Left lung (tissue), 4 donors: ENCODE measurements at regions not wholly inside any gene's neighbourhood (a gene's known extent, or its start where the extent isn't known, plus 50 kb on each side); places are given as distances from the start of the nearest gene placed in this dataset.

Source experiments
- ATAC-seq: fragments of 200-7000 bp; cut with Tn5 transposase; one replicate; pipeline ENCODE4 v1.9.1; 2020; ENCODE audit warnings: moderate library complexity
- DNase-seq, 4 donors: peaks; one replicate each; pipeline ENCODE4 v3.0.0-alpha.2; 2013 to 2020
- H3K27ac ChIP-seq, 2 donors: fragments of 200-600 bp; sonication (generic) in 1 of 2; one replicate each; pipeline versions ENCODE4 v1.5.0 to v1.8.0; 2020 to 2021
- H3K27me3 ChIP-seq, 2 donors: fragments of 200-600 bp; sonication (generic) in 1 of 2; one replicate each; pipeline versions ENCODE4 v1.5.0 to v1.8.0; 2020 to 2021
- H3K36me3 ChIP-seq, 2 donors: fragments of 200-600 bp; sonication (generic) in 1 of 2; one replicate each; pipeline versions ENCODE4 v1.5.0 to v1.8.0; 2020 to 2021
- H3K4me1 ChIP-seq, 2 donors: fragments of 200-600 bp; one replicate each; pipeline ENCODE4 v1.8.0; 2021
- H3K4me3 ChIP-seq, 2 donors: fragments of 200-600 bp; sonication (generic) in 1 of 2; one replicate each; pipeline versions ENCODE4 v1.5.0 to v1.8.0; 2020 to 2021; ENCODE audit warnings: mild to moderate bottlenecking in 1 of 2
- H3K9me3 ChIP-seq, 2 donors: fragments of 200-600 bp; sonication (generic) in 1 of 2; one replicate each; pipeline versions ENCODE4 v1.5.0 to v1.8.0; 2020 to 2021
- CTCF ChIP-seq, 2 donors: fragments of 200-600 bp; sonication (generic) in 1 of 2; IDR thresholded peaks; one replicate each; pipeline versions ENCODE4 v1.5.0 to v1.8.0; 2021; ENCODE audit warnings: antibody characterized with exemption in 2 of 2
- intact Hi-C, 2 donors: fragments of 100-400 bp; cut with DNase I; formaldehyde crosslinking; loops; one replicate each; pipeline versions ENCODE4 v1.11.2 to v1.14.2; 2022
- donor health status: DM: no; HTN: yes; CAD: no.
- donor health status: DM: no; HTN: no; CAD: no.

GRCh38 chr1:163013826-163014600 is 55.1 kb upstream of the RGS4 start:
- no peaks in the 10 kb centered on the region for H3K36me3 ChIP-seq
- no peak overlapping the region for H3K4me3 ChIP-seq
- intact Hi-C loops = no loop called here
- ATAC-seq (no peak), DNase-seq (no peak)
- TF ChIP-seq CTCF (IDR thresholded peaks at IDR 0.05) = no peak
- no peaks in the 10 kb centered on the region for H3K27me3 ChIP-seq
- H3K4me1 ChIP-seq = no peaks in the 10 kb centered on the region
- no peak overlapping the region for H3K27ac ChIP-seq
- H3K9me3 ChIP-seq = peaks cover 0 to 4% of the 10 kb centered on the region in 2 donors

- ATAC-seq = no peak
- Histone ChIP-seq H3K27me3 (no peaks in the 10 kb centered on the region), H3K4me3 (no peak overlapping the region), H3K9me3 (no peaks in the 10 kb centered on the region), H3K36me3 (no peaks in the 10 kb centered on the region), H3K4me1 (no peaks in the 10 kb centered on the region), H3K27ac (no peak overlapping the region)
- no peak for TF ChIP-seq CTCF (IDR thresholded peaks at IDR 0.05)
- no peak for DNase-seq
- intact Hi-C loops = no loop called here
These were observed 62.9 kb upstream of the RGS4 start for GRCh38 chr1:163006051-163006834.

- no peak for DNase-seq
- Histone ChIP-seq H3K27me3 (no peaks in the 10 kb centered on the region), H3K36me3 (no peaks in the 10 kb centered on the region), H3K4me3 (no peak overlapping the region), H3K9me3 (no peaks in the 10 kb centered on the region), H3K4me1 (no peaks in the 10 kb centered on the region), H3K27ac (peak overlapping the region in 1 of 2 donors; percentile 7)
- TF ChIP-seq CTCF (IDR thresholded peaks at IDR 0.05) = no peak
- ATAC-seq = no peak
- intact Hi-C loops = no loop called here
These were observed 71.5 kb upstream of the RGS4 start for GRCh38 chr1:162997499-162998285.

DNA sequence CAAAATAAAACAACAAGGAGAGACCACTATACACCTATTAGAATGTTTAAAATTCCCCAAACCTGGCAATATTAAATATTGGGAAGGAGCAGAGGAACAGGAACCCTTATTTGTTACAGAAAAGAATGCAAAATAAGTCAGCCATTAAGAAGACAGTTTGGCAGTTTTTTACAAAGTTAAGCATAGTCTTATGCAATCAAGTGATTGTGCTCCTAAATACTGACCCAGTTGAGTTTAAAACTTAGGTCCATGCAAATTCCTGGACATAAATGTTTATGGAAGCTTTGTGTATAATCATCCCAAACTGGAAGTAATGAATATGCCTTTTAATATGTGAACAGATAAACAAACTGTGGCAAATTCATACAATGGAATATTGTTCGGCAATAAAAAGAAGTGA is 72.9 kb upstream of the RGS4 start:
- TF ChIP-seq CTCF (IDR thresholded peaks at IDR 0.05) = no peak
- no peak for ATAC-seq
- Histone ChIP-seq H3K4me1 (no peaks in the 10 kb centered on the region), H3K27me3 (no peaks in the 10 kb centered on the region), H3K4me3 (no peak overlapping the region), H3K36me3 (no peaks in the 10 kb centered on the region), H3K27ac (no peak overlapping the region), H3K9me3 (no peaks in the 10 kb centered on the region)
- no peak for DNase-seq
- intact Hi-C loops = no loop called here

DNA sequence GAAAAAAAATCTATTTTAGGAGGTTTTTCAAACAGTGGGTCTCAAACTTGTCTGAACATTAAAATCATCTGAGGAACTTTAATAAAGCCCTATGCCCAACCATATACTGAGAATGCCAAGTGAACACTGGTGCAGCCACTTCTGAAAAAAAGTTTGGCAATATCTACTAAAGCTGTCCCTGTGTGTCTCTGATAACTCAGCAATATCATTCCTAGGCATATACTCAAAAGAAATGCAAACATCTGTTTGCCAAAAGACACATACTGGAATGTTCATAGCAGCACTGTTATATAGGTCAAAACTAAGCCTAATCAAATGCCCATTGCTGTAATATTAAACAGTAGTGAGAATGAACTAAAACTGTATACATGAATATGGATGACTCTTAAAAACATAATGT is 74.2 kb upstream of the RGS4 start:
- no peaks in the 10 kb centered on the region for H3K4me1 ChIP-seq
- peak in 2 of 4 donors; percentile 12 to 13 for DNase-seq
- H3K4me3 ChIP-seq = no peak overlapping the region
- no peaks in the 10 kb centered on the region for H3K9me3 ChIP-seq
- no peak for TF ChIP-seq CTCF (IDR thresholded peaks at IDR 0.05)
- ATAC-seq = no peak
- intact Hi-C loops = no loop called here
- H3K36me3 ChIP-seq = no peaks in the 10 kb centered on the region
- H3K27ac ChIP-seq = no peak overlapping the region
- H3K27me3 ChIP-seq = no peaks in the 10 kb centered on the region
